Esophagus muscularis mucosa (tissue), 4 donors: ENCODE measurements at regions not wholly inside any gene's neighbourhood (a gene's known extent, or its start where the extent isn't known, plus 50 kb on each side); places are given as distances from the start of the nearest gene placed in this dataset.

Experiments used
- EP300 ChIP-seq: sonication (generic); formaldehyde crosslinking; IDR thresholded peaks from one replicate; pipeline ENCODE4 v1.6.1; 2017; ENCODE audit warnings: antibody characterized with exemption
- POLR2A ChIP-seq: fragments of 450-650 bp; IDR thresholded peaks from one replicate; pipeline ENCODE4 v1.6.1; 2017; ENCODE audit warnings: antibody characterized with exemption, moderate library complexity, mild to moderate bottlenecking, low read depth
- TF ChIP-seq, protein P1 (sequence below), 3 experiments: fragments of 200-600 bp in 2 of 3; fragments of 450-650 bp in 1 of 3; sonication (generic) in 2 of 3; IDR thresholded peaks; one replicate each; pipeline ENCODE4 v1.5.1; 2017 to 2019; ENCODE audit warnings: antibody characterized with exemption in 3 of 3, mild to moderate bottlenecking in 2 of 3, moderate library complexity in 1 of 3

DNA sequence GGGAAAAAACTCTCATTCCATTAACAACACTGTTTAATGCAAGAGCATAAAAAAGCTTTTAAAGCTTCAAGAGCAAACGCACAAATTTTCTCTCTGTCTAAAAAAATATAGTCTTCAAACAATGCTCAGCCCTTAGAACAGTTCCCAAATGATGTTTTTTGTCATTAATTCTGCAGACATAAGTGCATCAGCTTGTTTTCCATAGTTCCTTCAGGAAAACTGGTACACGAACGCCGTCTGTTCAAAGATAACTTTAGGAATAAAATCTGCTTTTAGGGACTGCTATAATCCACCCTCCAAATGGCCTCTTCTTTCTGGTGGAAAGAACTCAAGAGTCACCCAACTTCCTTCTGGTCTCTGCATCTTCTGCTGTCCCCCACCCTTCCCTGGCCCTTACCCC is 98.2 kb upstream of the SLC66A3 start:
- TF ChIP-seq, protein P1, sequence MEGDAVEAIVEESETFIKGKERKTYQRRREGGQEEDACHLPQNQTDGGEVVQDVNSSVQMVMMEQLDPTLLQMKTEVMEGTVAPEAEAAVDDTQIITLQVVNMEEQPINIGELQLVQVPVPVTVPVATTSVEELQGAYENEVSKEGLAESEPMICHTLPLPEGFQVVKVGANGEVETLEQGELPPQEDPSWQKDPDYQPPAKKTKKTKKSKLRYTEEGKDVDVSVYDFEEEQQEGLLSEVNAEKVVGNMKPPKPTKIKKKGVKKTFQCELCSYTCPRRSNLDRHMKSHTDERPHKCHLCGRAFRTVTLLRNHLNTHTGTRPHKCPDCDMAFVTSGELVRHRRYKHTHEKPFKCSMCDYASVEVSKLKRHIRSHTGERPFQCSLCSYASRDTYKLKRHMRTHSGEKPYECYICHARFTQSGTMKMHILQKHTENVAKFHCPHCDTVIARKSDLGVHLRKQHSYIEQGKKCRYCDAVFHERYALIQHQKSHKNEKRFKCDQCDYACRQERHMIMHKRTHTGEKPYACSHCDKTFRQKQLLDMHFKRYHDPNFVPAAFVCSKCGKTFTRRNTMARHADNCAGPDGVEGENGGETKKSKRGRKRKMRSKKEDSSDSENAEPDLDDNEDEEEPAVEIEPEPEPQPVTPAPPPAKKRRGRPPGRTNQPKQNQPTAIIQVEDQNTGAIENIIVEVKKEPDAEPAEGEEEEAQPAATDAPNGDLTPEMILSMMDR (IDR thresholded peaks at IDR 0.05): no peak
- TF ChIP-seq EP300: no peak
- TF ChIP-seq POLR2A: no peak
